Ovary (tissue), 7 donors: ENCODE measurements at regions not wholly inside any gene's neighbourhood (a gene's known extent, or its start where the extent isn't known, plus 50 kb on each side); places are given as distances from the start of the nearest gene placed in this dataset.

Experiments
- DNase-seq, 5 donors: peaks; one replicate each; pipeline ENCODE4 v3.0.0-alpha.2; 2019 to 2020
- H3K27ac ChIP-seq, 2 donors: fragments of 200-600 bp; one replicate each; pipeline versions ENCODE4 v1.5.1 to v1.8.0; 2019 to 2022
- H3K27me3 ChIP-seq: fragments of 200-600 bp; one replicate; pipeline ENCODE4 v1.8.0; 2022
- H3K36me3 ChIP-seq: fragments of 200-600 bp; sonication (generic); one replicate; pipeline ENCODE4 v1.5.1; 2019
- H3K4me1 ChIP-seq: one replicate; pipeline ENCODE4 v1.8.1; 2013; ENCODE audit warnings: mild to moderate bottlenecking, moderate library complexity; ENCODE audit not compliant: insufficient read depth
- H3K4me3 ChIP-seq: fragments of 200-600 bp; sonication (generic); one replicate; pipeline ENCODE4 v1.5.1; 2017
- H3K9me3 ChIP-seq, 2 donors: fragments of 200-600 bp in 1 of 2; sonication (generic) in 1 of 2; one replicate each; pipeline versions ENCODE4 v1.5.1 to v1.8.1; 2013 to 2019; ENCODE audit warnings: mild to moderate bottlenecking in 1 of 2, moderate library complexity in 1 of 2
- CTCF ChIP-seq, 3 donors: fragments of 450-650 bp in 2 of 3; fragments of 200-600 bp in 1 of 3; IDR thresholded peaks; one replicate each; pipeline versions ENCODE4 v1.5.1 to v1.8.0; 2016 to 2022; ENCODE audit warnings: antibody characterized with exemption in 3 of 3, mild to moderate bottlenecking in 1 of 3
- EP300 ChIP-seq: sonication (generic); formaldehyde crosslinking; IDR thresholded peaks from one replicate; pipeline ENCODE4 v1.6.1; 2017; ENCODE audit warnings: antibody characterized with exemption
- POLR2A ChIP-seq: fragments of 450-650 bp; IDR thresholded peaks from one replicate; pipeline ENCODE4 v1.6.1; 2017; ENCODE audit warnings: antibody characterized with exemption, mild to moderate bottlenecking, moderate library complexity
- WGBS, 3 donors: extraction: QIAGEN DNeasy Blood & Tissue Kit in 1 of 3; methylation state at CpG; one replicate each; pipeline versions ENCODE4 v1.1.5 to v1.1.7; 2013 to 2017; 5-methylcytosine and 5-hydroxymethylcytosine counted together
- intact Hi-C, 4 donors: fragments of 100-400 bp; cut with DNase I; formaldehyde crosslinking; loops; one replicate each; pipeline versions ENCODE4 v1.11.0 to v1.15.1; 2022 to 2023
- donor health status: DM: no; HTN: no; CAD: no; lungs with moderate emphysema.
- donor health status: DM: no; HTN: no; CAD: no.
- donor health status: Bipolar disorder and iron deficiency.
- donor health status: DM: no; HTN: no; CAD: no.
- donor health status: DM: yes; HTN: yes; CAD: no.

- Histone ChIP-seq H3K27me3 (no peaks in the 10 kb centered on the region), H3K27ac (no peak overlapping the region), H3K9me3 (no peaks in the 10 kb centered on the region), H3K36me3 (no peaks in the 10 kb centered on the region), H3K4me3 (no peak overlapping the region), H3K4me1 (no peaks in the 10 kb centered on the region)
- DNase-seq: no peak
- intact Hi-C loops: no loop called here
- TF ChIP-seq POLR2A: no peak
- no peak for TF ChIP-seq CTCF (IDR thresholded peaks at IDR 0.05)
- no peak for TF ChIP-seq EP300
- 61 to 65% (median 63%) methylated on average over 3 of the region's 3 CpGs for WGBS, 3 donors
These were observed 248.8 kb upstream of the SLC39A10 start for GRCh38 chr2:195408196-195408595.

- H3K27me3 ChIP-seq: no peaks in the 10 kb centered on the region
- DNase-seq: no peak
- WGBS, 3 donors: 52 to 71% (median 54%) methylated on average over 3 of the region's 3 CpGs
These were observed 249.2 kb upstream of the SLC39A10 start for GRCh38 chr2:195407783-195408182.

DNA sequence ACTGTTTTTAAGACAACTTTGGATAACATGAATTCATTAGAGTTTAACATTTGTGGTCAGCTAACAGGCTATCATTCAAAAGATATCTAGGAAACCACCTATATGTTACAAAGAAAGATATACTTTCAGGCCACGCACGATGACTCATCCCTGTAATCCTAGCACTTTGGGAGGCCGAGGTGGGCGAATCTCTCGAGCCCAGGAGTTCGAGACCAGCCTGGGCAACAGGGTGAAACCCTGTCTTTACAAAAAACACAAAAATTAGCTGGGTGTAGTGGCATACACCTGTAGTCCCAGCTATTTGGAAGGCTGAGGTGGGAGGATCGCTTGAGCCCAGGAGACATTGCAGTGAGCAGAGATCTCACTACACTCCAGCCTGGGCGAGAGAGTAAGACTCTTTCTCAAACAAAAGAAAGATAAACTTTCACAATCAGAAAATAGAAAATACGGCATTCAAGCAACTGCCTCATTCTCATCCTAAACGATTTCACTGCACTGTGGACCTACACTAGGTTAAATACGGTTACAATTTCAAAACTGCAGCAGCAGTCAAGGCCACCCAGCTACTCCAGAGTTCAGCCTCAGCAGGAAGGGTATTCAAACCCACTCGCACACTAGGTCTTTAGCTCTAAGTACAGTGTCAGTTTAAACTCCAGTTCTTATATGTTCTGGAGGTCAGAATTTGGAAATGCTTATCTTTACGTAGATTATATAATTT lies 250.0 kb upstream of the SLC39A10 start:
- H3K9me3 ChIP-seq: no peaks in the 10 kb centered on the region
- H3K36me3 ChIP-seq: no peaks in the 10 kb centered on the region
- H3K27me3 ChIP-seq: no peaks in the 10 kb centered on the region
- 18 to 53% (median 23%) methylated on average over 13 of the region's 13 CpGs for whole genome bisulfite sequencing, 3 donors
- intact Hi-C loops: no loop called here
- TF ChIP-seq CTCF (IDR thresholded peaks at IDR 0.05) (no peak), EP300 (no peak), POLR2A (no peak)
- no peak overlapping the region for H3K27ac ChIP-seq
- H3K4me3 ChIP-seq: no peak overlapping the region
- DNase-seq: no peak
- no peaks in the 10 kb centered on the region for H3K4me1 ChIP-seq

More at GRCh38 chr2:195407783-195408182, 249.2 kb upstream of the SLC39A10 start:
- H3K36me3 ChIP-seq: no peaks in the 10 kb centered on the region
- no peak overlapping the region for H3K27ac ChIP-seq
- H3K4me1 ChIP-seq: no peaks in the 10 kb centered on the region
- no peak overlapping the region for H3K4me3 ChIP-seq
- intact Hi-C loops: no loop called here
- TF ChIP-seq POLR2A: no peak
- no peak for TF ChIP-seq EP300
- no peak for TF ChIP-seq CTCF (IDR thresholded peaks at IDR 0.05)
- H3K9me3 ChIP-seq: no peaks in the 10 kb centered on the region

DNA sequence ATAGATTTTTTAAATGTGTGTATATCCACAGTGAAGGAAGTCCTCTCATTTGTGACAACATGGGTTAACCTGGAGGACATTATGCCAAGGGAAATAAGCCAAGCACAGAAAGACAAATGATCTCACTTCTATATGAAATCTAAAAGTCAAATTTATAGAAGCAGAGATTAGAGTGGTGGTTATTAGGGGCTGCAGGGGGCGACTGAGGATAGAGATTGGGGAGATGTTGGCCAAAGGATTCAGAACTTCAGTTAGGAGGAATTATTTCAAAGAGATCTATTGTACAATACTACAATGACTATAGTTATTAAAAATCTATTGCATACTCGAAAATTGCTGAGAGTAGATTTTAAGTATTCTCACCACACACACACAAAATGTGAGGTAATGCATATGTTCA lies 252.4 kb upstream of the SLC39A10 start:
- Histone ChIP-seq H3K4me1 (no peaks in the 10 kb centered on the region), H3K9me3 (no peaks in the 10 kb centered on the region)
- no peak for TF ChIP-seq EP300
- TF ChIP-seq CTCF (IDR thresholded peaks at IDR 0.05): no peak
- TF ChIP-seq POLR2A: no peak

More for the DNA sequence above, 252.4 kb upstream of the SLC39A10 start:
- Histone ChIP-seq H3K4me3 (no peak overlapping the region), H3K27me3 (no peaks in the 10 kb centered on the region), H3K27ac (no peak overlapping the region), H3K36me3 (no peaks in the 10 kb centered on the region)
- no peak for DNase-seq
- WGBS, 3 donors: 68 to 78% (median 75%) methylated on average over 2 of the region's 2 CpGs
- intact Hi-C loops: no loop called here
